SK-N-MC (cell line): ENCODE measurements at regions not wholly inside any gene's neighbourhood (a gene's known extent, or its start where the extent isn't known, plus 50 kb on each side); places are given as distances from the start of the nearest gene placed in this dataset.

Source experiments
- EZH2 ChIP-seq: fragments of 200-600 bp; sonication (generic); IDR thresholded peaks from one replicate; pipeline ENCODE4 v1.6.1; 2017; ENCODE audit warnings: antibody characterized with exemption
- FOXP2 ChIP-seq: optimal IDR thresholded peaks from 2 replicates; pipeline ENCODE3; 2011; ENCODE audit warnings: mild to moderate bottlenecking, moderate library complexity; ENCODE audit not compliant: insufficient read depth; ENCODE audit errors: extremely low read length, control extremely low read depth
- POLR2AphosphoS5 ChIP-seq: IDR thresholded peaks from 2 replicates; pipeline ENCODE4 v1.6.1; 2012; ENCODE audit warnings: mild to moderate bottlenecking, low read depth, low read length, borderline replicate concordance

DNA sequence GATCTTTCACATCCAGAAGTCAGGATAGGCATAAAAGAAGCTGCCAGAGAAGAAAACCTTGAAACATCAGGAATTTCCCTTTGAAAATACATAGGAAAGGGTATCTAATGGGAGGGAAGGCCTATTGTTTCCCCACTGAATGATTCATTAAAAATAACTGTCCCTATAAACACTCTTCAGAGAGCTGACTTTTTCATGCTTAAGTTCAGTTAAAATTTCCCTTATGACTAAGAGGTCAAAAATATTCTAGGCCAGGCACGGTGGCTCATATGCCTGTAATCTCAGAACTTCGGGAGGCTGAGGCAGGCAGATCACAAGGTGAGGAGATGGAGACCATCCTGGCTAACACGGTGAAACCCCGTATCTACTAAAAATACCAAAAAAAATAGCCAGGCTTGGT, 499.5 kb downstream of the ENC1 start:
- TF ChIP-seq POLR2AphosphoS5 = no peak
- TF ChIP-seq EZH2 = no peak
- no peak for TF ChIP-seq FOXP2
